A673 (cell line): ENCODE measurements at regions not wholly inside any gene's neighbourhood (a gene's known extent, or its start where the extent isn't known, plus 50 kb on each side); places are given as distances from the start of the nearest gene placed in this dataset.

Experiments used
- EZH2 ChIP-seq: fragments of 200-600 bp; sonication (generic); IDR thresholded peaks from 2 replicates; pipeline ENCODE4 v1.6.1; 2017; ENCODE audit warnings: borderline replicate concordance, low read depth, mild to moderate bottlenecking, mixed read lengths, antibody characterized with exemption, low read length; ENCODE audit not compliant: poor library complexity, severe bottlenecking
- TF ChIP-seq, protein P1 (sequence below): fragments of 300-800, 200-600 bp; sonication (generic); conservative IDR thresholded peaks from 2 replicates; pipeline ENCODE4 v1.5.1; 2017; ENCODE audit warnings: low read depth, mild to moderate bottlenecking, antibody characterized with exemption, low read length, moderate library complexity, mixed read lengths

DNA sequence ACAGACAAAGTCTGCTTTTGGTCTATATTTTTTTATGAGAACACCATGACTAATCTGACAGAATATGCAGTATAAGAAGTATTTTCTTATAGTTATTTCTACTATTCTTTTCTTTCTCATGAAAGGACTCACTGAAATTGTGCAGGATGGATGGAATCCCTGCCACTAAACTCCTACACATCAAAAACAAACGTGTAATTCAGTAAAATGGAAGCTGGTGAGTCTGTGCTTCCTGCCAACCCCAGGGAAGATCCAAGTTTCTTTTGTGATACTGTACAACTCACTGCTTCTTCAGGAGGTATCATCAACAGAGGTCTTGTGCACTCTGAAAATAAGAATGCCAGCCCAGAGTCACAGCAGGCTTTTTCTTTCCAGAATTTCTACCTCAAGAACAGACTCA lies 241.2 kb downstream of the MRPL39 start:
- TF ChIP-seq, protein P1, sequence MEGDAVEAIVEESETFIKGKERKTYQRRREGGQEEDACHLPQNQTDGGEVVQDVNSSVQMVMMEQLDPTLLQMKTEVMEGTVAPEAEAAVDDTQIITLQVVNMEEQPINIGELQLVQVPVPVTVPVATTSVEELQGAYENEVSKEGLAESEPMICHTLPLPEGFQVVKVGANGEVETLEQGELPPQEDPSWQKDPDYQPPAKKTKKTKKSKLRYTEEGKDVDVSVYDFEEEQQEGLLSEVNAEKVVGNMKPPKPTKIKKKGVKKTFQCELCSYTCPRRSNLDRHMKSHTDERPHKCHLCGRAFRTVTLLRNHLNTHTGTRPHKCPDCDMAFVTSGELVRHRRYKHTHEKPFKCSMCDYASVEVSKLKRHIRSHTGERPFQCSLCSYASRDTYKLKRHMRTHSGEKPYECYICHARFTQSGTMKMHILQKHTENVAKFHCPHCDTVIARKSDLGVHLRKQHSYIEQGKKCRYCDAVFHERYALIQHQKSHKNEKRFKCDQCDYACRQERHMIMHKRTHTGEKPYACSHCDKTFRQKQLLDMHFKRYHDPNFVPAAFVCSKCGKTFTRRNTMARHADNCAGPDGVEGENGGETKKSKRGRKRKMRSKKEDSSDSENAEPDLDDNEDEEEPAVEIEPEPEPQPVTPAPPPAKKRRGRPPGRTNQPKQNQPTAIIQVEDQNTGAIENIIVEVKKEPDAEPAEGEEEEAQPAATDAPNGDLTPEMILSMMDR = no peak
- TF ChIP-seq EZH2 = no peak
